ENCODE measurements at regions not wholly inside any gene's neighbourhood (a gene's known extent, or its start where the extent isn't known, plus 50 kb on each side); places are given as distances from the start of the nearest gene placed in this dataset.
"Not testable (repeated sequence)": the region's sequence is repeated elsewhere in the genome, so short reads cannot be mapped to it uniquely, and the experiment has no call there.

- DNase-seq (ENCODE audit: low read depth in 2 of 2): no peak
These were observed 900.3 kb upstream of the MIR17HG start for GRCh38 chr13:90447034-90447733.

- no peak for DNase-seq (ENCODE audit: low read depth in 2 of 2)
These were observed 899.8 kb upstream of the MIR17HG start for GRCh38 chr13:90447734-90448101.

- DNase-seq (ENCODE audit: low read depth in 2 of 2): no peak
These were observed 898.9 kb upstream of the MIR17HG start for GRCh38 chr13:90448466-90449037.

- no peak for DNase-seq (ENCODE audit: low read depth in 2 of 2)
These were observed 894.1 kb upstream of the MIR17HG start for GRCh38 chr13:90453342-90453741.

GRCh38 chr13:90454002-90454636 lies 893.4 kb upstream of the MIR17HG start:
- DNase-seq (ENCODE audit: low read depth in 2 of 2): no peak

GRCh38 chr13:90455067-90455466 lies 892.4 kb upstream of the MIR17HG start:
- DNase-seq (ENCODE audit: low read depth in 2 of 2): no peak

GRCh38 chr13:90455823-90456222 lies 891.7 kb upstream of the MIR17HG start:
- DNase-seq (ENCODE audit: low read depth in 2 of 2): no peak

GRCh38 chr13:90461398-90461797 lies 886.1 kb upstream of the MIR17HG start:
- no peak for DNase-seq (ENCODE audit: low read depth in 2 of 2)

- DNase-seq (ENCODE audit: low read depth in 2 of 2): no peak
These were observed 870.3 kb upstream of the MIR17HG start for GRCh38 chr13:90477216-90477615.

- no peak for DNase-seq (ENCODE audit: low read depth in 2 of 2)
These were observed 863.6 kb upstream of the MIR17HG start for GRCh38 chr13:90483906-90484305.

GRCh38 chr13:90485436-90485835 lies 862.1 kb upstream of the MIR17HG start:
- no peak for DNase-seq (ENCODE audit: low read depth in 2 of 2)

GRCh38 chr13:90492872-90493271 lies 854.6 kb upstream of the MIR17HG start:
- DNase-seq (ENCODE audit: low read depth in 2 of 2): no peak

GRCh38 chr13:90493667-90494066 lies 853.8 kb upstream of the MIR17HG start:
- no peak for DNase-seq (ENCODE audit: low read depth in 2 of 2)

GRCh38 chr13:90494849-90495248 lies 852.6 kb upstream of the MIR17HG start:
- not testable (repeated sequence) for DNase-seq (ENCODE audit: low read depth in 2 of 2)

GRCh38 chr13:90498096-90498495 lies 849.4 kb upstream of the MIR17HG start:
- no peak for DNase-seq (ENCODE audit: low read depth in 2 of 2)

GRCh38 chr13:90498816-90499215 lies 848.7 kb upstream of the MIR17HG start:
- DNase-seq (ENCODE audit: low read depth in 2 of 2): no peak

- no peak for DNase-seq (ENCODE audit: low read depth in 2 of 2)
These were observed 846.9 kb upstream of the MIR17HG start for GRCh38 chr13:90500569-90500968.

- no peak for DNase-seq (ENCODE audit: low read depth in 2 of 2)
These were observed 845.3 kb upstream of the MIR17HG start for GRCh38 chr13:90502153-90502552.

- no peak for DNase-seq (ENCODE audit: low read depth in 2 of 2)
These were observed 844.7 kb upstream of the MIR17HG start for GRCh38 chr13:90502762-90503161.

GRCh38 chr13:90510319-90510718 lies 837.2 kb upstream of the MIR17HG start:
- no peak for DNase-seq (ENCODE audit: low read depth in 2 of 2)

GRCh38 chr13:90511903-90512302 lies 835.6 kb upstream of the MIR17HG start:
- DNase-seq (ENCODE audit: low read depth in 2 of 2): no peak

- DNase-seq (ENCODE audit: low read depth in 2 of 2): not testable (repeated sequence)
These were observed 832.8 kb upstream of the MIR17HG start for GRCh38 chr13:90514712-90515111.

- no peak for DNase-seq (ENCODE audit: low read depth in 2 of 2)
These were observed 829.1 kb upstream of the MIR17HG start for GRCh38 chr13:90518417-90518816.

Data from stimulated activated CD4-positive, alpha-beta T cell treated with anti-CD3 and anti-CD28 coated beads, Interleukin-12 subunit alpha, Interleukin-12 subunit beta, amount 100 ng/mL, for 24 hours (primary cell).